ENCODE measurements at regions not wholly inside any gene's neighbourhood (a gene's known extent, or its start where the extent isn't known, plus 50 kb on each side); places are given as distances from the start of the nearest gene placed in this dataset.

GRCh38 chr2:52135235-52135634 lies 1103.3 kb upstream of the NRXN1 start:
- TF ChIP-seq, protein P1, sequence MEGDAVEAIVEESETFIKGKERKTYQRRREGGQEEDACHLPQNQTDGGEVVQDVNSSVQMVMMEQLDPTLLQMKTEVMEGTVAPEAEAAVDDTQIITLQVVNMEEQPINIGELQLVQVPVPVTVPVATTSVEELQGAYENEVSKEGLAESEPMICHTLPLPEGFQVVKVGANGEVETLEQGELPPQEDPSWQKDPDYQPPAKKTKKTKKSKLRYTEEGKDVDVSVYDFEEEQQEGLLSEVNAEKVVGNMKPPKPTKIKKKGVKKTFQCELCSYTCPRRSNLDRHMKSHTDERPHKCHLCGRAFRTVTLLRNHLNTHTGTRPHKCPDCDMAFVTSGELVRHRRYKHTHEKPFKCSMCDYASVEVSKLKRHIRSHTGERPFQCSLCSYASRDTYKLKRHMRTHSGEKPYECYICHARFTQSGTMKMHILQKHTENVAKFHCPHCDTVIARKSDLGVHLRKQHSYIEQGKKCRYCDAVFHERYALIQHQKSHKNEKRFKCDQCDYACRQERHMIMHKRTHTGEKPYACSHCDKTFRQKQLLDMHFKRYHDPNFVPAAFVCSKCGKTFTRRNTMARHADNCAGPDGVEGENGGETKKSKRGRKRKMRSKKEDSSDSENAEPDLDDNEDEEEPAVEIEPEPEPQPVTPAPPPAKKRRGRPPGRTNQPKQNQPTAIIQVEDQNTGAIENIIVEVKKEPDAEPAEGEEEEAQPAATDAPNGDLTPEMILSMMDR (optimal IDR thresholded peaks at IDR 0.05 in 1 of 3, IDR thresholded peaks at IDR 0.05 in 1 of 3, conservative IDR thresholded peaks at IDR 0.05 in 1 of 3; ENCODE audit: extremely low read depth in 1 of 3, insufficient read depth in 2 of 3, low read length in 3 of 3): no peak
- TF ChIP-seq EZH2 (IDR thresholded peaks at IDR 0.05; ENCODE audit: low read length): no peak
